Progenitor cell of endocrine pancreas (in vitro differentiated cells): ENCODE measurements at regions not wholly inside any gene's neighbourhood (a gene's known extent, or its start where the extent isn't known, plus 50 kb on each side); places are given as distances from the start of the nearest gene placed in this dataset.

Experiments used
- DNase-seq: peaks from one replicate; pipeline ENCODE4 v3.0.0; 2021; ENCODE audit warnings: low spot score; ENCODE audit not compliant: unreplicated experiment
- H3K27ac Mint-ChIP-seq: 2 replicates; pipeline ENCODE4 v1.8.0; 2021; ENCODE audit warnings: mild to moderate bottlenecking, moderate library complexity, mixed read lengths
- H3K27me3 Mint-ChIP-seq: 2 replicates; pipeline ENCODE4 v1.8.0; 2021; ENCODE audit warnings: mixed read lengths
- H3K36me3 Mint-ChIP-seq: 2 replicates; pipeline ENCODE4 v1.8.0; 2022; ENCODE audit warnings: mixed read lengths; ENCODE audit not compliant: insufficient read depth
- H3K4me1 Mint-ChIP-seq: 2 replicates; pipeline ENCODE4 v1.8.0; 2021; ENCODE audit warnings: low read depth, mixed read lengths
- H3K4me3 Mint-ChIP-seq: 2 replicates; pipeline ENCODE4 v1.8.0; 2021; ENCODE audit warnings: low read depth, mild to moderate bottlenecking, moderate library complexity, mixed read lengths
- H3K9me3 Mint-ChIP-seq: 2 replicates; pipeline ENCODE4 v1.8.0; 2021; ENCODE audit warnings: low read depth, mixed read lengths
- TF ChIP-seq, protein P1 (sequence below): fragments of 200-600 bp; sonication (generic); IDR thresholded peaks from one replicate; pipeline ENCODE4 v1.5.0; 2021; ENCODE audit warnings: antibody characterized with exemption, mild to moderate bottlenecking; ENCODE audit not compliant: unreplicated experiment

DNA sequence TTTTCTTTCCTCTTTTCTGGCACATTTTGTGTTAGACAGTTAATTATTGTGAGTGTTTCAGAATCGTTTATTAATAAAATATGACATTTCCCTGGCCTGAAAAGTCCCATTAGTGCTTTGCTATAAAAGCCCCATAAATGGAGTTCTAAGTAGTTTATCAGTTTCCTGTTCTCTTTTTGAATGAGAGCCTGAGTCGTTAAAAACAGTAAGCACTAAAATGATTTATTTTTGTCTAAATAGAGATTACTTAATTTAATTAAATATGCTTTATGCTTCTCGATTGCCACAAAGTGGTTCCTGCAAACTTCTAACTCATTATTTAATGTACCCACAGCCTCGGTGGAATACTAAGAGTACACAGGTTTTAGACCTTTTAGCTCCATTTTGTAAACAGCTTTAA, 577.9 kb downstream of the C6orf118 start:
- TF ChIP-seq, protein P1, sequence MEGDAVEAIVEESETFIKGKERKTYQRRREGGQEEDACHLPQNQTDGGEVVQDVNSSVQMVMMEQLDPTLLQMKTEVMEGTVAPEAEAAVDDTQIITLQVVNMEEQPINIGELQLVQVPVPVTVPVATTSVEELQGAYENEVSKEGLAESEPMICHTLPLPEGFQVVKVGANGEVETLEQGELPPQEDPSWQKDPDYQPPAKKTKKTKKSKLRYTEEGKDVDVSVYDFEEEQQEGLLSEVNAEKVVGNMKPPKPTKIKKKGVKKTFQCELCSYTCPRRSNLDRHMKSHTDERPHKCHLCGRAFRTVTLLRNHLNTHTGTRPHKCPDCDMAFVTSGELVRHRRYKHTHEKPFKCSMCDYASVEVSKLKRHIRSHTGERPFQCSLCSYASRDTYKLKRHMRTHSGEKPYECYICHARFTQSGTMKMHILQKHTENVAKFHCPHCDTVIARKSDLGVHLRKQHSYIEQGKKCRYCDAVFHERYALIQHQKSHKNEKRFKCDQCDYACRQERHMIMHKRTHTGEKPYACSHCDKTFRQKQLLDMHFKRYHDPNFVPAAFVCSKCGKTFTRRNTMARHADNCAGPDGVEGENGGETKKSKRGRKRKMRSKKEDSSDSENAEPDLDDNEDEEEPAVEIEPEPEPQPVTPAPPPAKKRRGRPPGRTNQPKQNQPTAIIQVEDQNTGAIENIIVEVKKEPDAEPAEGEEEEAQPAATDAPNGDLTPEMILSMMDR = no peak
- Mint-ChIP-seq H3K27me3 (no peaks in the 10 kb centered on the region), H3K36me3 (no peaks in the 10 kb centered on the region), H3K9me3 (peaks cover 15% of the 10 kb centered on the region), H3K4me1 (no peaks in the 10 kb centered on the region), H3K27ac (no peak overlapping the region), H3K4me3 (no peak overlapping the region)
- no peak for DNase-seq

DNA sequence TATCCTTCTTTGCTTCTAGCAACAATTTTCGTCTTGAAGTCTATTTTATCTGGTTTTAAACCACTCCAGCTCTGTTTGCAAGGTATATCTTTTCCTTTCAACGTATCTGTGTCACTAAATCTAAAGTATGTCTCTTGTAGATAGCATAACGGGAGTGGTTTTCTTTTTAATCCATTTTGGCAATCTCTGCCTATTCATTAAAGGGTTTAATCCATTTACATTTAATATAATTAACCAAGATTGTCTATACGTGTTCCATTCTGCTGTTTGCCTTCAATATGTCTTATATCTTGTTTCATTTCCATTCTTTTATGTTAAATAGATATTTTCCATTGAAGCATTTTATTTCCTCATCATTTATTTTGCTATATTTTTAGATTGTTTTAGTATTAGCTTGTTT, 587.9 kb downstream of the C6orf118 start:
- Mint-ChIP-seq H3K27me3 (no peaks in the 10 kb centered on the region), H3K9me3 (peaks cover 8% of the 10 kb centered on the region), H3K36me3 (no peaks in the 10 kb centered on the region), H3K4me3 (no peak overlapping the region), H3K27ac (no peak overlapping the region), H3K4me1 (no peaks in the 10 kb centered on the region)
- TF ChIP-seq, protein P1 = no peak
- no peak for DNase-seq

DNA sequence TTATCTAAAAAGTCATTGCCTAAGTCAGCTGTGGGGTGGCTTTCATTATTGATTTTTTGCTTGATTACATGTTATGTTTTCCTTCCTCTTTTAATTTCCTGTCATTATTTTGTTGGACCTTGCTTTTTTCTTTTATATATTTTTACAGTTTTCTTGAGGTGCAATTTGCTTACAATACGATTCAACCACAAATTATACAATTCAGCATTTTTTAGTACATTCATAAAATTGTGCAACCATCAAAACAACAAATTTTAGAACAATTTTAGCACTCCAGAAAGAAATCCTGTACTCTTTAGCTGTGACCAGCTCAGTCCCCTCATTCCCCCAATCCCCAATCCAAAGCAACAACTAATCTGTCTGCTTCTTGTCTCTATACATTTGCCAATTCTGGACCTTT, 608.9 kb downstream of the C6orf118 start:
- no peaks in the 10 kb centered on the region for H3K27me3 Mint-ChIP-seq
- DNase-seq = no peak
- H3K4me1 Mint-ChIP-seq = no peaks in the 10 kb centered on the region
- TF ChIP-seq, protein P1 = no peak
- no peak overlapping the region for H3K4me3 Mint-ChIP-seq
- peaks cover 4% of the 10 kb centered on the region for H3K9me3 Mint-ChIP-seq
- H3K36me3 Mint-ChIP-seq = no peaks in the 10 kb centered on the region
- no peak overlapping the region for H3K27ac Mint-ChIP-seq

DNA sequence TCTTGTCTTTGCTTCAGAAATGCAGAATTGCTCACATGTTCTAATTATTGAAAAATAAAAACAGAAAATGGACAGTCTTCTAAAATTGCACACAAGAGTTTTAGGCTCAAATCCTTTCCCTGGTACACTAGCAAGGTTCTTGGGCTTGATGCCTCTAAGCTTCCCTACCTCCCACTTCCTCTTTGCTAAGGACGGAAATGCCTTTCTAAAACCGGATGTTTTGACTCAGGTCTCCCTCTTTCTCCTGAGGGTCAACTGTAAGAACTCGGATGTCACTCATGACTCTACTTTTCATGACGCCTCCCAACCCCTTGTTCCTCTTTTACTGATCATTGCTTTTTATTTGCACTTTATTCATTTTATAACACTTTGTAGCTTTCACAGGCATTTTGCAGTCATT, 613.5 kb downstream of the C6orf118 start:
- H3K4me3 Mint-ChIP-seq = no peak overlapping the region

DNA sequence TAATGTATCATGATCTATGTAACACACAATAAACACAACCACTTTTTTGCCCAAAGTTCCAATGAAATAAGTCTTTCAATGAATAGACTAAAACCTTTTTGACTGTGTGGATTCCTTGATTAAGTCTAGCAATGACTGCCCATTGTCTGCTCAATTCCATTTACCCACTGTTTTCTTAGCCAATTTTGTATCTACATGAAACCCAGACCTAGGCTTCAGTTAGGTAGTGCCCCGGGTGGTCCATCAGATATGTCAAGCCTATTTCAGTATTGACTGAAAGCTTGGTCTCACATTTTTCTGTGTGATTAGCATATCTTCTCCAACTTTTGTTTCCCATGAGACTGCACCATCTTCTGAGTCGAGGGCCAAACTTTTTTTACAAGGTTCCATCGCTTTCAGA, 615.0 kb downstream of the C6orf118 start:
- H3K9me3 Mint-ChIP-seq = no peaks in the 10 kb centered on the region
- no peaks in the 10 kb centered on the region for H3K4me1 Mint-ChIP-seq
- DNase-seq = no peak
- H3K4me3 Mint-ChIP-seq = no peak overlapping the region
- no peaks in the 10 kb centered on the region for H3K27me3 Mint-ChIP-seq
- no peak overlapping the region for H3K27ac Mint-ChIP-seq
- TF ChIP-seq, protein P1 = no peak
- no peaks in the 10 kb centered on the region for H3K36me3 Mint-ChIP-seq

More for the DNA sequence above, 613.5 kb downstream of the C6orf118 start:
- Mint-ChIP-seq H3K4me1 (no peaks in the 10 kb centered on the region), H3K27ac (no peak overlapping the region), H3K27me3 (no peaks in the 10 kb centered on the region), H3K36me3 (no peaks in the 10 kb centered on the region), H3K9me3 (no peaks in the 10 kb centered on the region)
- TF ChIP-seq, protein P1 = no peak
- no peak for DNase-seq
